ENCODE measurements at regions not wholly inside any gene's neighbourhood (a gene's known extent, or its start where the extent isn't known, plus 50 kb on each side); places are given as distances from the start of the nearest gene placed in this dataset.

GRCh38 chr3:166522017-166522416 is 684.8 kb upstream of the BCHE start:
- TF ChIP-seq CTCF (IDR thresholded peaks at IDR 0.05): no peak
- TF ChIP-seq POLR2A (IDR thresholded peaks at IDR 0.05): no peak

All from body of pancreas (tissue), 4 donors.